Adrenal gland (tissue), 9 donors: ENCODE measurements at regions not wholly inside any gene's neighbourhood (a gene's known extent, or its start where the extent isn't known, plus 50 kb on each side); places are given as distances from the start of the nearest gene placed in this dataset.

ENCODE experiments used
- DNase-seq, 7 donors: peaks; one replicate each; pipeline ENCODE4 v3.0.0-alpha.2; 2019 to 2020
- H3K27ac ChIP-seq, 5 donors: fragments of 200-600 bp; sonication (generic) in 4 of 5; 1 replicate in 3 of 5; 2 replicates in 2 of 5; pipeline versions ENCODE4 v1.5.1 to v1.8.0; 2016 to 2020; ENCODE audit warnings: mild to moderate bottlenecking in 1 of 5
- H3K27me3 ChIP-seq: fragments of 200-600 bp; 2 replicates; pipeline ENCODE4 v1.8.0; 2021
- H3K36me3 ChIP-seq, 2 donors: fragments of 200-600 bp; replicated peaks in 1 of 2; 1 replicate in 1 of 2; 2 replicates in 1 of 2; pipeline versions ENCODE4 v1.5.1 to v1.8.0; 2018 to 2022
- H3K4me1 ChIP-seq, 2 donors: fragments of 200-600 bp; replicated peaks in 1 of 2; 1 replicate in 1 of 2; 2 replicates in 1 of 2; pipeline versions ENCODE4 v1.5.1 to v1.8.0; 2018 to 2021
- H3K4me3 ChIP-seq, 4 donors: fragments of 200-600 bp; sonication (generic) in 3 of 4; one replicate each; pipeline ENCODE4 v1.5.1; 2016 to 2018
- H3K9me3 ChIP-seq, 3 donors: fragments of 200-600 bp; sonication (generic) in 1 of 3; replicated peaks in 1 of 3; 1 replicate in 2 of 3; 2 replicates in 1 of 3; pipeline versions ENCODE4 v1.5.1 to v1.8.0; 2016 to 2021
- POLR2A ChIP-seq, 2 donors: fragments of 450-650 bp; IDR thresholded peaks; one replicate each; pipeline ENCODE4 v1.6.1; 2017; ENCODE audit warnings: antibody characterized with exemption in 2 of 2, mild to moderate bottlenecking in 2 of 2, moderate library complexity in 1 of 2
- WGBS, 4 donors: extraction: QIAGEN DNeasy Blood & Tissue Kit in 2 of 4; methylation state at CpG; one replicate each; pipeline versions ENCODE4 v1.1.5 to v1.1.7; 2013 to 2017; 5-methylcytosine and 5-hydroxymethylcytosine counted together
- intact Hi-C, 2 donors: fragments of 100-400 bp; cut with DNase I; formaldehyde crosslinking; loops; one replicate each; pipeline versions ENCODE4 v1.14.1 to v1.15.0; 2022 to 2023
- TF ChIP-seq, protein P1 (sequence below), 6 experiments: fragments of 450-650 bp in 4 of 6; fragments of 200-600 bp in 2 of 6; sonication (generic) in 1 of 6; IDR thresholded peaks; 1 replicate in 5 of 6; 2 replicates in 1 of 6; pipeline versions ENCODE4 v1.5.1 to v1.8.0; 2016 to 2021; ENCODE audit warnings: antibody characterized with exemption in 6 of 6, mild to moderate bottlenecking in 2 of 6, moderate library complexity in 1 of 6
- donor health status: healthy with polysubstance abuse.
- donor health status: Bipolar disorder and iron deficiency.
- donor health status: DM: yes; HTN: yes; CAD: no.
- donor health status: DM: no; HTN: no; CAD: no.
- donor health status: DM: no; HTN: no; CAD: no.

- 53 to 61% (median 59%) methylated on average over 7 of the region's 7 CpGs for WGBS, 4 donors
- no peak overlapping the region for H3K4me3 ChIP-seq
- no peaks in the 10 kb centered on the region for H3K4me1 ChIP-seq
- DNase-seq, result no peak
- no peak overlapping the region for H3K27ac ChIP-seq
- TF ChIP-seq, protein P1, sequence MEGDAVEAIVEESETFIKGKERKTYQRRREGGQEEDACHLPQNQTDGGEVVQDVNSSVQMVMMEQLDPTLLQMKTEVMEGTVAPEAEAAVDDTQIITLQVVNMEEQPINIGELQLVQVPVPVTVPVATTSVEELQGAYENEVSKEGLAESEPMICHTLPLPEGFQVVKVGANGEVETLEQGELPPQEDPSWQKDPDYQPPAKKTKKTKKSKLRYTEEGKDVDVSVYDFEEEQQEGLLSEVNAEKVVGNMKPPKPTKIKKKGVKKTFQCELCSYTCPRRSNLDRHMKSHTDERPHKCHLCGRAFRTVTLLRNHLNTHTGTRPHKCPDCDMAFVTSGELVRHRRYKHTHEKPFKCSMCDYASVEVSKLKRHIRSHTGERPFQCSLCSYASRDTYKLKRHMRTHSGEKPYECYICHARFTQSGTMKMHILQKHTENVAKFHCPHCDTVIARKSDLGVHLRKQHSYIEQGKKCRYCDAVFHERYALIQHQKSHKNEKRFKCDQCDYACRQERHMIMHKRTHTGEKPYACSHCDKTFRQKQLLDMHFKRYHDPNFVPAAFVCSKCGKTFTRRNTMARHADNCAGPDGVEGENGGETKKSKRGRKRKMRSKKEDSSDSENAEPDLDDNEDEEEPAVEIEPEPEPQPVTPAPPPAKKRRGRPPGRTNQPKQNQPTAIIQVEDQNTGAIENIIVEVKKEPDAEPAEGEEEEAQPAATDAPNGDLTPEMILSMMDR (IDR thresholded peaks at IDR 0.05), result no peak
- TF ChIP-seq POLR2A (IDR thresholded peaks at IDR 0.05), result no peak
- no peaks in the 10 kb centered on the region for H3K36me3 ChIP-seq
- H3K9me3 ChIP-seq, result no peaks in the 10 kb centered on the region
- intact Hi-C loops, result no loop called here
- H3K27me3 ChIP-seq, result peaks cover 12% of the 10 kb centered on the region
Observed at GRCh38 chr3:135812057-135812456, 153.5 kb upstream of the PPP2R3A start.

DNA sequence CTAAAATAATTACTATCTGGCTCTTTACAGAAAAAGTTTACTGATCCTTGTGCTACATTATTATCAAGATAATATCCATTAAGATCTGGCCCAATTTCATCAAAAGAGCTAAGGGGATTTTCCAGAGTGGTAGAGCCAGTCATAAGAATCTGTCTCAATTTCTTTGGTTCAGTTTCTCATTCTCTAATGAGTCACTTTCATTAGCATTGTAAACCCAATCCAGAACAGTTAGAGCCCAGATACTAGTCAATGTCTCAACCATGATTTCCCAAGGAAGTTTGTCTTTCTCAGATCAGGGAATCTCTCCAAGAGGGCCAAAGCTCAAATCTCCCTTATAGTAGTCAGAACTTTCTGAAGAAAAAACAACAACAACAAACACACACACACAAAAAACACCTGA is 131.1 kb upstream of the PPP2R3A start:
- H3K27me3 ChIP-seq, result no peaks in the 10 kb centered on the region
- H3K9me3 ChIP-seq, result no peaks in the 10 kb centered on the region
- H3K4me3 ChIP-seq, result no peak overlapping the region
- H3K27ac ChIP-seq, result no peak overlapping the region
- intact Hi-C loops, result no loop called here
- DNase-seq, result no peak
- no peak for TF ChIP-seq POLR2A (IDR thresholded peaks at IDR 0.05)
- TF ChIP-seq, protein P1 (IDR thresholded peaks at IDR 0.05), result no peak
- no peaks in the 10 kb centered on the region for H3K4me1 ChIP-seq
- no peaks in the 10 kb centered on the region for H3K36me3 ChIP-seq

DNA sequence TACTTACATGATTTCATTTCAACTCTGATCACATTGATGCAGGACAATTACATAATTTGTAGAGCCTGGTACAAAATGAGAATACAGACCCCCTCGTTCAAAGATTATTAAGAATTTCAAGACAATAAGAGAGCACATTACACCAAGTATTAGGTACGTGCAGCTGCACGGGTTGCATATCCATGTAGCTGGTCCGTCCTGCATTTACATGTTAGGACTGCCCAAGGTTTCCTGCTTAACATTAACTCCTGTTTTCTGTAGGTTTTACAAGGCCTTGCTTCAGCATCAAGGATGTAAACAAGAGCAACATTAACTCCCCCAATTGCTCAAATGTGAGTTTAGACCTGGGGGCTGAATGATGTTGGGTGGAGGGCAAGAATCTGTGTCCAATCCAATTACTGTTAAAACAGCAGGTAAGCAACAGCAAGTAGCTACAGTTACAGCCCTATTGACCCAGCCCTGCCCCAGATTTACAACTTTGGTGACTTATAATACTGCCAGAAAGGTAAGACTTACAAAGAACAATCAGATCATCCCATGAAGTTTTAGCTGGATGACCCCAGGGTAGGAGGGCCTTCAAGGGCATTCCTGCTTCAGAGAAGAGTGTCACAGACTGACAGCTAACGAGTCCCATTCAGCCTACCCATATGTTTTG is 127.4 kb upstream of the PPP2R3A start:
- WGBS, 4 donors, result 77 to 83% (median 81%) methylated on average over 5 of the region's 5 CpGs
- H3K27me3 ChIP-seq, result no peaks in the 10 kb centered on the region
- no peak for DNase-seq
- H3K27ac ChIP-seq, result no peak overlapping the region
- H3K9me3 ChIP-seq, result no peaks in the 10 kb centered on the region
- no peak overlapping the region for H3K4me3 ChIP-seq
- peaks cover 0 to 3% of the 10 kb centered on the region in 2 donors for H3K4me1 ChIP-seq
- no peaks in the 10 kb centered on the region for H3K36me3 ChIP-seq
- no peak for TF ChIP-seq POLR2A (IDR thresholded peaks at IDR 0.05)
- TF ChIP-seq, protein P1 (IDR thresholded peaks at IDR 0.05), result no peak
- intact Hi-C loops, result no loop called here

GRCh38 chr3:135840436-135840835 is 125.1 kb upstream of the PPP2R3A start:
- WGBS, 4 donors, result 20 to 35% (median 27%) methylated on average over 1 of the region's 1 CpG
- intact Hi-C loops, result no loop called here

More at GRCh38 chr3:135840436-135840835, 125.1 kb upstream of the PPP2R3A start:
- Histone ChIP-seq H3K27ac (peak overlapping the region in 1 of 5 donors; percentile 29), H3K27me3 (no peaks in the 10 kb centered on the region), H3K9me3 (no peaks in the 10 kb centered on the region), H3K4me1 (peaks cover 0 to 3% of the 10 kb centered on the region in 2 donors), H3K36me3 (no peaks in the 10 kb centered on the region), H3K4me3 (no peak overlapping the region)
- TF ChIP-seq POLR2A (IDR thresholded peaks at IDR 0.05), result no peak
- TF ChIP-seq, protein P1 (IDR thresholded peaks at IDR 0.05), result no peak
- DNase-seq, result peak in 5 of 7 donors; percentile 15 to 76 (median 25)
